Astrocyte of the hippocampus (primary cell): ENCODE measurements at regions not wholly inside any gene's neighbourhood (a gene's known extent, or its start where the extent isn't known, plus 50 kb on each side); places are given as distances from the start of the nearest gene placed in this dataset.
A peak's percentile ranks its signal among the peaks of the same experiment; 100 is the strongest.

ENCODE experiments used
- DNase-seq: peaks from one replicate; pipeline ENCODE4 v3.0.0; 2011; ENCODE audit warnings: low read depth, low spot score

GRCh38 chr5:107325866-107326265 is 344.9 kb downstream of the EFNA5 start:
- DNase-seq = no peak

- DNase-seq = no peak
Measured at GRCh38 chr5:107324809-107325208, 345.9 kb downstream of the EFNA5 start.

GRCh38 chr5:107324071-107324470 is 346.7 kb downstream of the EFNA5 start:
- DNase-seq = no peak

- no peak for DNase-seq
Measured at GRCh38 chr5:107323536-107323935, 347.2 kb downstream of the EFNA5 start.

GRCh38 chr5:107322936-107323335 is 347.8 kb downstream of the EFNA5 start:
- no peak for DNase-seq

- peak; percentile 4 for DNase-seq
Measured at GRCh38 chr5:107321906-107322305, 348.8 kb downstream of the EFNA5 start.

- no peak for DNase-seq
Measured at GRCh38 chr5:107320846-107321245, 349.9 kb downstream of the EFNA5 start.

GRCh38 chr5:107320376-107320775 is 350.4 kb downstream of the EFNA5 start:
- DNase-seq = no peak

GRCh38 chr5:107319901-107320300 is 350.8 kb downstream of the EFNA5 start:
- no peak for DNase-seq

- DNase-seq = no peak
Measured at GRCh38 chr5:107314330-107314729, 356.4 kb downstream of the EFNA5 start.

GRCh38 chr5:107313921-107314320 is 356.8 kb downstream of the EFNA5 start:
- DNase-seq = no peak

- DNase-seq = no peak
Measured at GRCh38 chr5:107313098-107313497, 357.6 kb downstream of the EFNA5 start.

GRCh38 chr5:107310181-107310580 is 360.6 kb downstream of the EFNA5 start:
- no peak for DNase-seq

GRCh38 chr5:107306594-107306993 is 364.1 kb downstream of the EFNA5 start:
- DNase-seq = no peak

- no peak for DNase-seq
Measured at GRCh38 chr5:107306002-107306401, 364.7 kb downstream of the EFNA5 start.

- no peak for DNase-seq
Measured at GRCh38 chr5:107304684-107305083, 366.1 kb downstream of the EFNA5 start.

- no peak for DNase-seq
Measured at GRCh38 chr5:107303171-107303968, 367.4 kb downstream of the EFNA5 start.

GRCh38 chr5:107302441-107302840 is 368.3 kb downstream of the EFNA5 start:
- no peak for DNase-seq

GRCh38 chr5:107301999-107302398 is 368.7 kb downstream of the EFNA5 start:
- no peak for DNase-seq

GRCh38 chr5:107300721-107301327 is 369.9 kb downstream of the EFNA5 start:
- DNase-seq = peak; percentile 10

- no peak for DNase-seq
Measured at GRCh38 chr5:107296572-107296971, 374.2 kb downstream of the EFNA5 start.

- DNase-seq = no peak
Measured at GRCh38 chr5:107295914-107296313, 374.8 kb downstream of the EFNA5 start.

GRCh38 chr5:107294669-107295068 is 376.1 kb downstream of the EFNA5 start:
- DNase-seq = no peak
